ENCODE measurements at regions not wholly inside any gene's neighbourhood (a gene's known extent, or its start where the extent isn't known, plus 50 kb on each side); places are given as distances from the start of the nearest gene placed in this dataset.

DNA sequence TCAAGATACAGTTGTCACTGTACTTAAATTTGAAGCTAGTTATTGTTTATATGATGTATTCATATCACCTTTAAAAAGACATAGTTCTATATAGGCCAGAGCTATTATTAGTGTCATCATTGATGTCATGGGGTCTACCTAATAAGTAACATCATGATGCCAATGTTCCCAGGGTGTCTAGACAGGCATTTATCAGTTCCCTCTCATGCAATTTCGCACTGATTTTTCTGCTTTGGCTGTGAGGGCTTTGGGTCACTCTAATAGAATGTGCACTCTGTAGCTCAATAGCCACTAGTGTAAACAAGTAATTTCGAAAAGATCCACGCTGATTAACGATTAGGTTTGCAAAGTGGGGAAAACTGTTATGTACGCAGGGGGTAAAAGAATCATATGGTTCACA lies 1651.3 kb downstream of the SLITRK5 start:
- H2AFZ ChIP-seq: no peak overlapping the region
- no peak overlapping the region for H3K4me3 ChIP-seq
- H3K79me2 ChIP-seq: no peaks in the 10 kb centered on the region
- H3K9me2 ChIP-seq (replicated peaks; ENCODE audit: insufficient read depth): no peaks in the 10 kb centered on the region
- no peaks in the 10 kb centered on the region for H4K20me1 ChIP-seq (ENCODE audit: insufficient read depth, poor library complexity, severe bottlenecking)
- 75% methylated on average over 5 of the region's 5 CpGs for WGBS (ENCODE audit: low lambda C conversion rate, missing lambda C conversion rate)
- DNase-seq (ENCODE audit: low spot score): no peak
- H3K4me2 ChIP-seq: no peak overlapping the region
- no peaks in the 10 kb centered on the region for H3K9me3 ChIP-seq (ENCODE audit: low read depth)
- no peaks in the 10 kb centered on the region for H3K27me3 ChIP-seq
- no peak overlapping the region for H3K27ac ChIP-seq
- no peaks in the 10 kb centered on the region for H3K4me1 ChIP-seq (ENCODE audit: insufficient read depth)
- TF ChIP-seq EZH2phosphoT487 (IDR thresholded peaks at IDR 0.05; ENCODE audit: low read depth, severe bottlenecking, unreplicated experiment): no peak
- no peak for TF ChIP-seq EZH2 (IDR thresholded peaks at IDR 0.05; ENCODE audit: borderline replicate concordance)
- TF ChIP-seq, protein P1, sequence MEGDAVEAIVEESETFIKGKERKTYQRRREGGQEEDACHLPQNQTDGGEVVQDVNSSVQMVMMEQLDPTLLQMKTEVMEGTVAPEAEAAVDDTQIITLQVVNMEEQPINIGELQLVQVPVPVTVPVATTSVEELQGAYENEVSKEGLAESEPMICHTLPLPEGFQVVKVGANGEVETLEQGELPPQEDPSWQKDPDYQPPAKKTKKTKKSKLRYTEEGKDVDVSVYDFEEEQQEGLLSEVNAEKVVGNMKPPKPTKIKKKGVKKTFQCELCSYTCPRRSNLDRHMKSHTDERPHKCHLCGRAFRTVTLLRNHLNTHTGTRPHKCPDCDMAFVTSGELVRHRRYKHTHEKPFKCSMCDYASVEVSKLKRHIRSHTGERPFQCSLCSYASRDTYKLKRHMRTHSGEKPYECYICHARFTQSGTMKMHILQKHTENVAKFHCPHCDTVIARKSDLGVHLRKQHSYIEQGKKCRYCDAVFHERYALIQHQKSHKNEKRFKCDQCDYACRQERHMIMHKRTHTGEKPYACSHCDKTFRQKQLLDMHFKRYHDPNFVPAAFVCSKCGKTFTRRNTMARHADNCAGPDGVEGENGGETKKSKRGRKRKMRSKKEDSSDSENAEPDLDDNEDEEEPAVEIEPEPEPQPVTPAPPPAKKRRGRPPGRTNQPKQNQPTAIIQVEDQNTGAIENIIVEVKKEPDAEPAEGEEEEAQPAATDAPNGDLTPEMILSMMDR (IDR thresholded peaks at IDR 0.05; ENCODE audit: poor library complexity): no peak
- no peaks in the 10 kb centered on the region for H3K36me3 ChIP-seq (replicated peaks; ENCODE audit: insufficient read depth, low read depth)

DNA sequence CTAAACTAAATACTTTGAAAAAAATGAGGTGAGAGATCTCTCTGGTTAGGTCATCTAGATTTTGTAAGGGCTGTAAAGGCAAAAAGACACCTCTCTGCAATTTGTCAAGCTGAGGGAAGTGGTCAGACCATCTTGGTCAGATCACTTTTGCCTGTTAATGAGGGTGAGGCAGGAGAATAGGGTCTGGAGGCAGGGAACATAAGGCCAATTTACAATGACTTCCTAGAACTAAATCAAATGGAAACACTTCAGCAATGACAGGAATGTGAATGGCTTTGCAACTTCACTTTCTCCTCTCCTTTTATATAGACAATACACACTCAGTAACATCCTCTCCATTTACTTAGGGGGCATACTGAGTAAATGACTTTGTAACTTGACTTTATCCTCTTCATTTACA lies 1653.4 kb downstream of the SLITRK5 start:
- Histone ChIP-seq H3K9me3 (ENCODE audit: low read depth) (no peaks in the 10 kb centered on the region), H2AFZ (no peak overlapping the region), H3K36me3 (replicated peaks; ENCODE audit: insufficient read depth, low read depth) (no peaks in the 10 kb centered on the region), H3K4me3 (no peak overlapping the region), H3K4me2 (no peak overlapping the region), H3K4me1 (ENCODE audit: insufficient read depth) (no peaks in the 10 kb centered on the region), H3K79me2 (no peaks in the 10 kb centered on the region), H3K27ac (no peak overlapping the region), H3K9me2 (replicated peaks; ENCODE audit: insufficient read depth) (no peaks in the 10 kb centered on the region), H3K27me3 (no peaks in the 10 kb centered on the region), H4K20me1 (ENCODE audit: insufficient read depth, poor library complexity, severe bottlenecking) (no peaks in the 10 kb centered on the region)
- TF ChIP-seq EZH2 (IDR thresholded peaks at IDR 0.05; ENCODE audit: borderline replicate concordance) (no peak), EZH2phosphoT487 (IDR thresholded peaks at IDR 0.05; ENCODE audit: low read depth, severe bottlenecking, unreplicated experiment) (no peak)
- TF ChIP-seq, protein P1 (IDR thresholded peaks at IDR 0.05; ENCODE audit: poor library complexity): no peak
- DNase-seq (ENCODE audit: low spot score): no peak

DNA sequence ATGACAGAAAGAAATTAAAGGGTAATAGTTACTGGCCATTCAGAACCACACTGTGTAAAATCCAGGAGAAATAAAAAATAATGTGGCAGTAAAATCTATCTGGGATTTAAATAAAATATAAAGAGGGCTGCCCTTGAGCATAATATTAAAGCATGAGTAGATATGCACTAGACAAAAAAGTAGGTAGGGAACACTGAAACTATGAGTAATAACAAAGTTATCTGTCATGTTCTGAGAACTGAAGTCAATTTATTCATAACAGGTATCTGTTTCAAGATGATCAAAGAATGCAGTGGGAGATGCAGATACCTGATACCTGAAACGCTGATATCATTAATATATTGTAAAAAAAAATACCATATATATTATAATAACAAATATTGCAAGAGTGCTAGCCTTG lies 1672.0 kb downstream of the SLITRK5 start:
- no peaks in the 10 kb centered on the region for H3K9me3 ChIP-seq (ENCODE audit: low read depth)
- H2AFZ ChIP-seq: no peak overlapping the region
- H3K9me2 ChIP-seq (replicated peaks; ENCODE audit: insufficient read depth): no peaks in the 10 kb centered on the region
- H3K36me3 ChIP-seq (replicated peaks; ENCODE audit: insufficient read depth, low read depth): no peaks in the 10 kb centered on the region
- H3K4me1 ChIP-seq (ENCODE audit: insufficient read depth): no peaks in the 10 kb centered on the region
- no peak for DNase-seq (ENCODE audit: low spot score)
- TF ChIP-seq, protein P1 (IDR thresholded peaks at IDR 0.05; ENCODE audit: poor library complexity): no peak
- TF ChIP-seq EZH2phosphoT487 (IDR thresholded peaks at IDR 0.05; ENCODE audit: low read depth, severe bottlenecking, unreplicated experiment) (no peak), EZH2 (IDR thresholded peaks at IDR 0.05; ENCODE audit: borderline replicate concordance) (no peak)
- WGBS (ENCODE audit: low lambda C conversion rate, missing lambda C conversion rate): 77% methylated on average over 1 of the region's 1 CpG
- no peak overlapping the region for H3K4me3 ChIP-seq
- H3K27me3 ChIP-seq: no peaks in the 10 kb centered on the region
- H3K4me2 ChIP-seq: no peak overlapping the region
- no peaks in the 10 kb centered on the region for H3K79me2 ChIP-seq
- no peaks in the 10 kb centered on the region for H4K20me1 ChIP-seq (ENCODE audit: insufficient read depth, poor library complexity, severe bottlenecking)
- H3K27ac ChIP-seq: no peak overlapping the region

DNA sequence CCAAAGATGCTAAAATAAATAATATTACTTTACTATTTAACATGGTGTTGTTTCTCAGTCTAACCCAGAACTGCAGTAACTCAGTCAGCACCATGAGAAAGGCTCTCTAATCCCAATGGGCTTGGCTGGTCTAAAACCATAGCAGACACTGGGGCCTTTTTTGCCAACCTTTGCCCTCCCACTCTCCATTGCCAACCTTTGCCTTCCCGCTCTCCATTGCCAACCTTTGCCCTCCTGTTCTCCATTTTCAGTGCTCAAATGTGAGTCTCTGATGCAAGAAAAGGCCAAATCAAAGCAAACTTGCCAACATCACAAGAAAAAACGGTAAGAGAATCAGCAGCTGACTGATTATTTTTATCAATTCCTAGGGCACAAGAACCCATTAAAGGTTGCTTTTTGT lies 1681.2 kb downstream of the SLITRK5 start:
- no peak overlapping the region for H3K4me3 ChIP-seq
- H3K4me1 ChIP-seq (ENCODE audit: insufficient read depth): no peaks in the 10 kb centered on the region
- H3K79me2 ChIP-seq: no peaks in the 10 kb centered on the region
- no peaks in the 10 kb centered on the region for H3K9me2 ChIP-seq (replicated peaks; ENCODE audit: insufficient read depth)
- TF ChIP-seq EZH2phosphoT487 (IDR thresholded peaks at IDR 0.05; ENCODE audit: low read depth, severe bottlenecking, unreplicated experiment): no peak
- no peak for TF ChIP-seq EZH2 (IDR thresholded peaks at IDR 0.05; ENCODE audit: borderline replicate concordance)
- TF ChIP-seq, protein P1 (IDR thresholded peaks at IDR 0.05; ENCODE audit: poor library complexity): no peak
- H3K27me3 ChIP-seq: no peaks in the 10 kb centered on the region
- H4K20me1 ChIP-seq (ENCODE audit: insufficient read depth, poor library complexity, severe bottlenecking): no peaks in the 10 kb centered on the region
- 95% methylated on average over 2 of the region's 2 CpGs for WGBS (ENCODE audit: low lambda C conversion rate, missing lambda C conversion rate)
- no peaks in the 10 kb centered on the region for H3K9me3 ChIP-seq (ENCODE audit: low read depth)
- no peak for DNase-seq (ENCODE audit: low spot score)
- no peak overlapping the region for H2AFZ ChIP-seq
- no peak overlapping the region for H3K27ac ChIP-seq
- no peak overlapping the region for H3K4me2 ChIP-seq
- H3K36me3 ChIP-seq (replicated peaks; ENCODE audit: insufficient read depth, low read depth): no peaks in the 10 kb centered on the region
